CD4-positive, CD25-positive, alpha-beta regulatory T cell (primary cell): ENCODE measurements at regions not wholly inside any gene's neighbourhood (a gene's known extent, or its start where the extent isn't known, plus 50 kb on each side); places are given as distances from the start of the nearest gene placed in this dataset.
"Not testable (repeated sequence)": the region's sequence is repeated elsewhere in the genome, so short reads cannot be mapped to it uniquely, and the experiment has no call there.

ENCODE experiments used
- ATAC-seq, 2 donors: fragments of 150-1000 bp; cut with Tn5 transposase; one replicate each; pipeline ENCODE4 v1.10.0; 2021; ENCODE audit warnings: low read depth in 2 of 2, moderate number of reproducible peaks in 2 of 2, moderate library complexity in 1 of 2
- DNase-seq, 3 donors: peaks; one replicate each; pipeline versions ENCODE4 v3.0.0 to v3.0.0-alpha.2; 2012 to 2022; ENCODE audit warnings: mixed read lengths in 1 of 3
- H3K27ac ChIP-seq: one replicate; pipeline ENCODE4 v1.7.0; 2013; ENCODE audit warnings: mild to moderate bottlenecking, low read length; ENCODE audit not compliant: insufficient read depth, poor library complexity, severe bottlenecking
- H3K27me3 ChIP-seq: one replicate; pipeline ENCODE4 v1.7.0; 2013; ENCODE audit warnings: low read length; ENCODE audit not compliant: control insufficient read depth, insufficient read depth
- H3K36me3 ChIP-seq: one replicate; pipeline ENCODE4 v1.7.0; 2013; ENCODE audit warnings: mild to moderate bottlenecking, low read length, moderate library complexity; ENCODE audit not compliant: control insufficient read depth, insufficient read depth
- H3K4me1 ChIP-seq: 2 replicates; pipeline ENCODE4 v1.7.0; 2013; ENCODE audit warnings: mild to moderate bottlenecking, low read length; ENCODE audit not compliant: insufficient read depth, control insufficient read depth, poor library complexity, severe bottlenecking
- H3K4me3 ChIP-seq: one replicate; pipeline ENCODE4 v1.7.0; 2013; ENCODE audit warnings: low read depth, mild to moderate bottlenecking, low read length, moderate library complexity
- H3K9me3 ChIP-seq, 2 experiments: 1 replicate in 1 of 2; 2 replicates in 1 of 2; pipeline ENCODE4 v1.7.0; 2013; ENCODE audit warnings: low read length in 2 of 2, mild to moderate bottlenecking in 1 of 2, moderate library complexity in 1 of 2; ENCODE audit not compliant: control insufficient read depth in 2 of 2
- H3K27ac Mint-ChIP-seq, 3 donors: one replicate each; pipeline ENCODE4 v1.8.0; 2020 to 2022; ENCODE audit warnings: mild to moderate bottlenecking in 3 of 3, mixed read lengths in 3 of 3, moderate library complexity in 2 of 3
- H3K27me3 Mint-ChIP-seq: one replicate; pipeline ENCODE4 v1.8.0; 2022; ENCODE audit warnings: mild to moderate bottlenecking, mixed read lengths
- H3K36me3 Mint-ChIP-seq: one replicate; pipeline ENCODE4 v1.8.0; 2020; ENCODE audit warnings: mixed read lengths
- H3K4me1 Mint-ChIP-seq, 4 donors: one replicate each; pipeline ENCODE4 v1.8.0; 2020 to 2022; ENCODE audit warnings: mixed read lengths in 4 of 4, mild to moderate bottlenecking in 1 of 4
- H3K4me3 Mint-ChIP-seq, 4 donors: one replicate each; pipeline ENCODE4 v1.8.0; 2020 to 2022; ENCODE audit warnings: mild to moderate bottlenecking in 4 of 4, mixed read lengths in 4 of 4, moderate library complexity in 3 of 4
- H3K9me3 Mint-ChIP-seq, 7 donors: one replicate each; pipeline ENCODE4 v1.8.0; 2020 to 2022; ENCODE audit warnings: mixed read lengths in 7 of 7, mild to moderate bottlenecking in 3 of 7, moderate library complexity in 2 of 7

GRCh38 chr10:131833446-131834080, 67.2 kb upstream of the PPP2R2D start:
- H3K27me3 ChIP-seq: no peaks in the 10 kb centered on the region

DNA sequence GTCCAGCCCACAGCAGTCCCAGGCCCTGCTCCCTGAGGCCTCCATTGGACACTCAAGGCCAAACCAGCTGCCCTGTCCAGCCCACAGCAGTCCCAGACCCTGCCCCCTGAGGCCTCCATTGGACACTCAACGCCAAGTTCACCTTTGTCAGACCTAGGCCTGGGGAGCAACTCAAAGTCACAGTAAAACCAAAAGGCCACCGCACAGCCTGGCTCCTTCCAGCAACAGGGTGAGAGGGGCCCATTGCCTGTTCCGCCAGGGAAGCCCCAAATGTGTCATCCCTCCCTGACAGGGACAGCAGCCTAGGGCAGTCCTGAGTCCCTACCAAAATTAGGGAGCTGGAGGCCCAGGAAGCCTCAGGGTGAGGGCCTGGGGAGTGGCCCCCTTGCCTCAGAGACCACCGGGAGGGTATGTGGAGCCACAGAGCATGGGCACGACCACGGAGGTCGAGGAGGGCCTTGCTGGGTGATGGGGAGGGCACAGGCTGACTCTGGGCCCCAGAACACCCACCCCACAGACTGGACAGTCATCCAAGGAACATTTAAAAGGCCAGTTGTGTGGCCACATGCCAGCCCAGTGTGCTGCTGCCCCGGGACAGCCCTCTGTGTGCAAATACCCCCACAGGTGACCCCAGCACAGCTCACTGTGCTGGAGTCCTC, 66.5 kb upstream of the PPP2R2D start:
- no peaks in the 10 kb centered on the region for H3K4me1 Mint-ChIP-seq
- H3K27ac Mint-ChIP-seq: no peak overlapping the region
- no peak overlapping the region for H3K27ac ChIP-seq
- no peaks in the 10 kb centered on the region for H3K36me3 ChIP-seq
- H3K4me3 Mint-ChIP-seq: no peak overlapping the region
- H3K9me3 Mint-ChIP-seq: peaks cover 0 to 5% (median 0%) of the 10 kb centered on the region in 7 donors
- no peaks in the 10 kb centered on the region for H3K9me3 ChIP-seq
- H3K4me3 ChIP-seq: no peak overlapping the region
- ATAC-seq (no peak), DNase-seq (no peak)
- H3K27me3 Mint-ChIP-seq: peaks cover 13% of the 10 kb centered on the region
- no peaks in the 10 kb centered on the region for H3K27me3 ChIP-seq
- no peaks in the 10 kb centered on the region for H3K4me1 ChIP-seq
- H3K36me3 Mint-ChIP-seq: no peaks in the 10 kb centered on the region

More at GRCh38 chr10:131833446-131834080, 67.2 kb upstream of the PPP2R2D start:
- Mint-ChIP-seq H3K9me3 (peaks cover 0 to 5% (median 0%) of the 10 kb centered on the region in 7 donors), H3K36me3 (no peaks in the 10 kb centered on the region), H3K4me3 (no peak overlapping the region), H3K27me3 (peaks cover 13% of the 10 kb centered on the region), H3K4me1 (no peaks in the 10 kb centered on the region), H3K27ac (no peak overlapping the region)
- DNase-seq: no peak
- Histone ChIP-seq H3K9me3 (no peaks in the 10 kb centered on the region), H3K27ac (no peak overlapping the region), H3K36me3 (no peaks in the 10 kb centered on the region), H3K4me3 (no peak overlapping the region), H3K4me1 (no peaks in the 10 kb centered on the region)
- ATAC-seq: no peak

- Mint-ChIP-seq H3K9me3 (peaks cover 0 to 3% (median 0%) of the 10 kb centered on the region in 7 donors), H3K36me3 (no peaks in the 10 kb centered on the region), H3K4me1 (no peaks in the 10 kb centered on the region), H3K27me3 (peaks cover 8% of the 10 kb centered on the region), H3K27ac (no peak overlapping the region), H3K4me3 (no peak overlapping the region)
- H3K36me3 ChIP-seq: no peaks in the 10 kb centered on the region
- H3K4me3 ChIP-seq: no peak overlapping the region
- no peak overlapping the region for H3K27ac ChIP-seq
- no peaks in the 10 kb centered on the region for H3K27me3 ChIP-seq
- H3K9me3 ChIP-seq: no peaks in the 10 kb centered on the region
- ATAC-seq: no peak
- DNase-seq: no peak
- no peaks in the 10 kb centered on the region for H3K4me1 ChIP-seq
Measured at GRCh38 chr10:131838966-131839742, 61.7 kb upstream of the PPP2R2D start.

DNA sequence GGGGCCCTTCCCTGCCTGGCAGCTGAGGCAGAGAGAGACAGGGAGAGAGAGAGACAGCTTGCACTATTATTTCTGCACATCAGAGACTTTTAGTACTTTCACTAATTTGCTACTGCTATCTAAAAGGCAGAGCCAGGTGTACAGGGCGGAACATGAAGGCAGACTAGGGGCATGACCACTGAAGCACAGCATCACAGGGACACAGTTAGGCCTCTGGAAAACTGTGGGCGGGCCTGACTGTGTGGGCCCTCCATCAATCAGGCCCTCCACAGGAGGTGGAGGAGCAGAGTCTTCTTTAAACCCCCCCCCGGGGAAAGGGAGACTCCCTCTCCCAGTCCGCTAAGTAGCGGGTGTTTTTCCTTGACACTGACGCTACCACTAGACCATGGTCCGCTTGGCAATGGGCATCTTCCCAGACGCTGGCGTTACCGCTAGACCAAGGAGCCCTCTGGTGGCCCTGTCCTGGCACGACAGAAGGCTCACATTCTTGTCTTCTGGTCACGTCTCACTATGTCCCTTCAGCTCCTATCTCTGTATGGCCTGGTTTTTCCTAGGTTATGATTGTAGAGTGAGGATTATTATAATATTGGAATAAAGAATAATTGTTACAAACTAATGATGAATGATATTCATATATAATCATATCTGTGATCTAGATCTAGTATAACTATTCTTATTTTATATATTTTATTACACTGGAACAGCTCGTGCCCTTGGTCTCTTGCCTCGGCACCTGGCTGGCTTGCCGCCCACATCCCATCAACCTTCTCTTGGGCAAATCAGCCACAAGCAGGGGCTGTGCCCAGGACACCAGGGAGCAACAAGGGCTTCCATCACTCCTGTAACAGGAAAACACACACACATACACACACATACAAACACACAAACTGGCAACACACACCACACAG, 60.7 kb upstream of the PPP2R2D start:
- H3K27me3 Mint-ChIP-seq, H3K4me3 ChIP-seq, H3K36me3 ChIP-seq, H3K4me1 Mint-ChIP-seq, H3K9me3 Mint-ChIP-seq, H3K27ac ChIP-seq, H3K36me3 Mint-ChIP-seq, H3K9me3 ChIP-seq, H3K27ac Mint-ChIP-seq, H3K4me1 ChIP-seq, DNase-seq, H3K27me3 ChIP-seq, H3K4me3 Mint-ChIP-seq, ATAC-seq: not testable (repeated sequence)

- Mint-ChIP-seq H3K27ac (no peak overlapping the region), H3K9me3 (no peaks in the 10 kb centered on the region), H3K4me1 (no peaks in the 10 kb centered on the region), H3K27me3 (peaks cover 2% of the 10 kb centered on the region), H3K4me3 (no peak overlapping the region), H3K36me3 (no peaks in the 10 kb centered on the region)
- Histone ChIP-seq H3K9me3 (no peaks in the 10 kb centered on the region), H3K36me3 (no peaks in the 10 kb centered on the region), H3K4me1 (no peaks in the 10 kb centered on the region), H3K27ac (no peak overlapping the region), H3K27me3 (no peaks in the 10 kb centered on the region), H3K4me3 (no peak overlapping the region)
- DNase-seq (no peak), ATAC-seq (no peak)
Measured at GRCh38 chr10:131840788-131841118, 60.1 kb upstream of the PPP2R2D start.

GRCh38 chr10:131841131-131841660, 59.6 kb upstream of the PPP2R2D start:
- H3K27me3 ChIP-seq: no peaks in the 10 kb centered on the region
- no peaks in the 10 kb centered on the region for H3K9me3 ChIP-seq
- DNase-seq (no peak), ATAC-seq (no peak)
- Mint-ChIP-seq H3K9me3 (no peaks in the 10 kb centered on the region), H3K27ac (no peak overlapping the region), H3K4me3 (no peak overlapping the region), H3K4me1 (no peaks in the 10 kb centered on the region), H3K36me3 (no peaks in the 10 kb centered on the region), H3K27me3 (no peaks in the 10 kb centered on the region)
- H3K4me1 ChIP-seq: no peaks in the 10 kb centered on the region
- no peak overlapping the region for H3K27ac ChIP-seq
- H3K4me3 ChIP-seq: no peak overlapping the region
- H3K36me3 ChIP-seq: no peaks in the 10 kb centered on the region

GRCh38 chr10:131841661-131842139, 59.1 kb upstream of the PPP2R2D start:
- H3K4me1 ChIP-seq: no peaks in the 10 kb centered on the region
- Mint-ChIP-seq H3K27ac (no peak overlapping the region), H3K4me1 (no peaks in the 10 kb centered on the region), H3K9me3 (no peaks in the 10 kb centered on the region), H3K36me3 (no peaks in the 10 kb centered on the region), H3K27me3 (no peaks in the 10 kb centered on the region), H3K4me3 (no peak overlapping the region)
- H3K4me3 ChIP-seq: no peak overlapping the region
- no peak overlapping the region for H3K27ac ChIP-seq
- DNase-seq: no peak
- H3K27me3 ChIP-seq: no peaks in the 10 kb centered on the region
- no peaks in the 10 kb centered on the region for H3K36me3 ChIP-seq
- H3K9me3 ChIP-seq: no peaks in the 10 kb centered on the region
- no peak for ATAC-seq
